Bronchial epithelial cell (primary cell): ENCODE measurements at regions not wholly inside any gene's neighbourhood (a gene's known extent, or its start where the extent isn't known, plus 50 kb on each side); places are given as distances from the start of the nearest gene placed in this dataset.

Source experiments
- DNase-seq: peaks from one replicate; pipeline ENCODE4 v3.0.0-alpha.2; 2010; ENCODE audit warnings: low read depth
- FAIRE-seq: peaks from 2 replicates; lab custom pipeline; 2011; peaks lifted over from hg19 to GRCh38; lab: Jason Lieb, UNC
- H3K27me3 ChIP-seq: 2 replicates; pipeline ENCODE4 v1.5.1; 2011; ENCODE audit warnings: low read length; ENCODE audit not compliant: control insufficient read depth, insufficient read depth
- H3K36me3 ChIP-seq: 2 replicates; pipeline ENCODE4 v1.5.1; 2011; ENCODE audit warnings: low read length; ENCODE audit not compliant: control insufficient read depth, insufficient read depth
- H3K4me3 ChIP-seq: 2 replicates; pipeline ENCODE4 v1.5.1; 2011; ENCODE audit warnings: mild to moderate bottlenecking, low read depth, low read length, control low read depth
- TF ChIP-seq, protein P1 (sequence below): IDR thresholded peaks from 2 replicates; pipeline ENCODE4 v1.5.1; 2011; ENCODE audit warnings: mild to moderate bottlenecking, moderate library complexity, low read length, control low read depth, inconsistent platforms; ENCODE audit not compliant: insufficient read depth, severe bottlenecking

DNA sequence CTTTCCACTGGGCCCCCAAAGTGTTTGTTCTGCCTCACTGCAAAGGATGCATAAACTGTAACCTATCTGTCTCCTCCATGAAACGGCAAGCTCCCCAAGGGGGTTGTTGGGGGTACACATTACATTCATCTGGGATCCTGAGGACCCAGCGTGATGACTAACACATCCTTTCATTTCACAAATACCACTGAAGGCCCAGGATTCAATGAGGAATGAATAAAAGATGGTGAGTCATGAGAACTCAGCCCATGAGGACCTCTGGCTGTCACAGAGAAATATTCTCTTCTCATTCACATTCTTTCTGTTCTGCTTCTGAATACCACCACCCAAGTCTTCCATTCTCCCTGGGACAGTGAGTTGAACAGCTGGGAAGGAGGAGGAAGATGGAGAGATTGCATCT, 149.8 kb downstream of the RBFOX3 start:
- Histone ChIP-seq H3K4me3 (no peak overlapping the region), H3K36me3 (no peaks in the 10 kb centered on the region), H3K27me3 (no peaks in the 10 kb centered on the region)
- FAIRE-seq (peak; percentile 28), DNase-seq (peak; percentile 5)
- TF ChIP-seq, protein P1, sequence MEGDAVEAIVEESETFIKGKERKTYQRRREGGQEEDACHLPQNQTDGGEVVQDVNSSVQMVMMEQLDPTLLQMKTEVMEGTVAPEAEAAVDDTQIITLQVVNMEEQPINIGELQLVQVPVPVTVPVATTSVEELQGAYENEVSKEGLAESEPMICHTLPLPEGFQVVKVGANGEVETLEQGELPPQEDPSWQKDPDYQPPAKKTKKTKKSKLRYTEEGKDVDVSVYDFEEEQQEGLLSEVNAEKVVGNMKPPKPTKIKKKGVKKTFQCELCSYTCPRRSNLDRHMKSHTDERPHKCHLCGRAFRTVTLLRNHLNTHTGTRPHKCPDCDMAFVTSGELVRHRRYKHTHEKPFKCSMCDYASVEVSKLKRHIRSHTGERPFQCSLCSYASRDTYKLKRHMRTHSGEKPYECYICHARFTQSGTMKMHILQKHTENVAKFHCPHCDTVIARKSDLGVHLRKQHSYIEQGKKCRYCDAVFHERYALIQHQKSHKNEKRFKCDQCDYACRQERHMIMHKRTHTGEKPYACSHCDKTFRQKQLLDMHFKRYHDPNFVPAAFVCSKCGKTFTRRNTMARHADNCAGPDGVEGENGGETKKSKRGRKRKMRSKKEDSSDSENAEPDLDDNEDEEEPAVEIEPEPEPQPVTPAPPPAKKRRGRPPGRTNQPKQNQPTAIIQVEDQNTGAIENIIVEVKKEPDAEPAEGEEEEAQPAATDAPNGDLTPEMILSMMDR = no peak

DNA sequence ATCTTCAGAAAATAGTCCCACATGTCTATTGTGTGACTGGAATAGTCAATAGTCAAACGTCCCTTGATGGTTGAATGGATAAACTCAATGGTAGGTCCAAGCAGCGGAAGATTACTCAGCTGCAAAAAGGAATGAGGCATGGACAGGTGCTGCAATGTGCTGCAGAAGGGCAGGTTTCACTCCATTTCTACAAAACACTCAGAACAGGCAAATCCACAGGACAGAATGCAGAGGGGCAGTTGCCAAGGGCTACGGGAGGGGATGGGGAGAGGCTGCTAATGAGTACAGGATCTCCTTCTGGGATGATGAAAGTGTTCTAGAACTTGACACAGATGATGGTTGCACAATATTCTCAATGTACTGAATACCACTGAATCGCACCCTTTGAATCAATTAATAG, 151.0 kb downstream of the RBFOX3 start:
- Histone ChIP-seq H3K36me3 (no peaks in the 10 kb centered on the region), H3K4me3 (no peak overlapping the region), H3K27me3 (no peaks in the 10 kb centered on the region)
- TF ChIP-seq, protein P1 = no peak
- DNase-seq (no peak), FAIRE-seq (peak; percentile 13)

DNA sequence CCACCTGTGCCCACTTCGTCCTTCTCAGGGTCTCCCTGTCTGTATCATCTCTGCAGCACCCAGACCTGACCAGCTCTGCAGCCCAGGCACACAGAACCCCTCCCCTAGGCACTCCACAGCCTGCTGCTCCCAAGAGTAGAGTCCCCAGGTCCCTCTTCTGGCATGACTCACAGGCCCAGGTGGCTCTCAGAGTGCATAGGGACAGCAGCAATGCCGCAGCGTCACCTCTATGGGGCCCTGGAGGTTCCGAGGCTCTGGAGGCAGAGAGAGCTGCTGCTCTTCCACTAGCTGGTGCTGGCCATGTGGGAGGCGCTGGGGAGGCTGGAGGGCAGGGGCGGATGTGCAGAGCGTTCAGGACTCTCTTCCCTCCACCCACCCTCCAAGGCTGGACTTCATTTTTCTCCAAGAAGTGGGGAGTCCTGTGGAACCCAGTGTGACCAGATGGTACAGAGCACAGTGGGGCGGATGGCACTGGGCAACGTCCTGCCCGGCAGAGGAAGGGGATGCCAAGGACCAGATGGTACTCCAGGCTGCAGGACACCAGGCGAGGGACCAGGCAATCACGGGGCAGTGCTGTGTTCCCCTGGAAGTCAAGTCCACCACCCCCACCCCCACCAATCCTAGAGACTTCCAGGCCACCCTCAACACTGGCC, 151.7 kb downstream of the RBFOX3 start:
- no peaks in the 10 kb centered on the region for H3K27me3 ChIP-seq
- TF ChIP-seq, protein P1 = no peak
- no peaks in the 10 kb centered on the region for H3K36me3 ChIP-seq
- no peak overlapping the region for H3K4me3 ChIP-seq
- DNase-seq = no peak
- no peak for FAIRE-seq

DNA sequence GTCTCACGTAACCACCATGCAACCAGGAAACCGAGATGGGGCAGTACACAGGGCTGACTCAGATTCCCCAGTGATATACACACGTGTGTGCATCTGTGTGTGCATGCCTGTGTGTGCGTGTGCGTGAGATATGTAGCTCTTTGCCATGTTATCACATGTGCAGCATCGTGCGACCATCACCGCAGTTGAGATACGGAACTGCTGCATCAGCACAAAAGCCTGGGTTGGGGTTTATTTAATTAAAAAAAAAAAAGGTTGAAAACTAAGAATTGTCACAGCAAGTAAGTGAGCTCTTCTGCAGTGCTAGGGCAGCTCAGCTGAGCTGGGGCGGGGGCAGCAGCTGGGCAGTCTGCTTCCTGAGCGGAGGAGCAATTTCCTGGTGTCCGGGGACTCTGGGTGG, 152.5 kb downstream of the RBFOX3 start:
- FAIRE-seq (no peak), DNase-seq (no peak)
- TF ChIP-seq, protein P1 = no peak
- Histone ChIP-seq H3K4me3 (no peak overlapping the region), H3K36me3 (no peaks in the 10 kb centered on the region), H3K27me3 (no peaks in the 10 kb centered on the region)

DNA sequence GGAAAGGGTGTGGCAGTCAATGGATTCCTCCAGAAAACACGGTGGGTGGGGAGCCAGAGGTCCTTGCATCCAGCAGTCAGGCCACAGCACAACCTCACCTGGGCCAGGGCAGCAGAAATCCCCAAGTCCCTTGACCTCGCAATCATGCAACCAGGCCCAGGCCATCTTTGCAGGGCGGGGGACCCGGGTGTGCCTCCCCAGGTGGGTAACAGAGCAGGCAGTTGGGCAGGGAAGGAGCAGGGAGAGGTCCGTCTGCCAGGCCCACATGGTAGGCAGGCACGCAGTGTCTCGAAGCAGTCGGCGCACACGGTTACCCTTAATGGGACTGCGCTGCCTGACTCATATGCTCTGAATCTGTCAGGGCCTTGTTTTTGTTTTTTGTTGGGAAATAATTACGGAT, 153.0 kb downstream of the RBFOX3 start:
- no peak overlapping the region for H3K4me3 ChIP-seq
- H3K27me3 ChIP-seq = no peaks in the 10 kb centered on the region
- DNase-seq = no peak
- FAIRE-seq = no peak
- no peaks in the 10 kb centered on the region for H3K36me3 ChIP-seq
- TF ChIP-seq, protein P1 = no peak

DNA sequence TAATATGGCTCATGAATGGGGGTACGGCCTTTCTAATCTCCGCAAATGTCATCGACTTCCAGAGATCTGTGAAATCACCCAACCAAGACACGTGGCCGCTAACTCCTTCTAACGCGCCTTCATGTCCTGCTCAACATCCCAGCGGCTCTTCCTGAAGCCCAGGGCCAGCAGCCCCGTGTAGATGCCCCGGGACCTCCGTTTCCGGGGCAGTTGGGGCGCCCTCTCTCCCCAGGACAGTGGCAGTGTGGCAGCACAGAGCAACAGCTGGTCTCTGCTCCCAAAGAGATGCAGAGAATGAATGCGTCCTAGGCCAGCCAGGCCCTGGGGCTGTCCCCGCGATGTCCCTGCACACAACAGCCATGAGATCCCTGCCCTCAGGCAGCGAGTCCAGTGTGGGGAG, 153.5 kb downstream of the RBFOX3 start:
- TF ChIP-seq, protein P1 = no peak
- FAIRE-seq (no peak), DNase-seq (no peak)
- Histone ChIP-seq H3K4me3 (no peak overlapping the region), H3K36me3 (no peaks in the 10 kb centered on the region), H3K27me3 (no peaks in the 10 kb centered on the region)
